Panc1 (cell line): ENCODE measurements at regions not wholly inside any gene's neighbourhood (a gene's known extent, or its start where the extent isn't known, plus 50 kb on each side); places are given as distances from the start of the nearest gene placed in this dataset.

Experiments
- ATAC-seq: fragments of 200-7000 bp; cut with Tn5 transposase; 2 replicates; pipeline ENCODE4 v1.9.1; 2020; ENCODE audit warnings: mild to moderate bottlenecking, moderate library complexity
- BruUV-seq: library from RNA; stranded (reverse); fragments of 400-500 nt; replicated peaks from 2 replicates; lab custom pipeline; 2021; lab: Mats Ljungman, UMichigan
- CTCF ChIA-PET: fragments of 300-600 bp; sonication (Branson Sonifier 250); formaldehyde crosslinking; loops from one replicate; lab custom pipeline; 2022; ENCODE audit warnings: antibody characterized with exemption; lab: Charles Lee
- POLR2A ChIA-PET: fragments of 300-600 bp; sonication (Branson Sonifier 250); formaldehyde crosslinking; loops from one replicate; lab custom pipeline; 2022; ENCODE audit warnings: antibody characterized with exemption; lab: Charles Lee
- DNase-seq: peaks from one replicate; pipeline ENCODE4 v3.0.0-alpha.2; 2010; ENCODE audit warnings: low read depth, low spot score
- H3K27ac ChIP-seq: 2 replicates; pipeline ENCODE4 v1.5.1; 2011; ENCODE audit warnings: mild to moderate bottlenecking, low read length, inconsistent platforms
- H3K27me3 ChIP-seq: fragments of 200-500 bp; sonication (Bioruptor generic); 2 replicates; pipeline ENCODE4 v1.6.0; 2014; ENCODE audit warnings: low read length, inconsistent platforms; ENCODE audit not compliant: control insufficient read depth, insufficient read depth
- H3K36me3 ChIP-seq: fragments of 200-500 bp; sonication (Bioruptor generic); 2 replicates; pipeline ENCODE4 v1.5.1; 2014; ENCODE audit warnings: inconsistent platforms, mild to moderate bottlenecking, low read length, moderate library complexity; ENCODE audit not compliant: control insufficient read depth, insufficient read depth
- H3K4me1 ChIP-seq: 2 replicates; pipeline ENCODE4 v1.5.1; 2011; ENCODE audit warnings: inconsistent platforms, mild to moderate bottlenecking, low read length, moderate library complexity; ENCODE audit not compliant: control insufficient read depth, insufficient read depth
- H3K4me3 ChIP-seq, 2 experiments: 2 replicates each; pipeline ENCODE4 v1.5.1; 2011 to 2012; ENCODE audit warnings: low read depth in 2 of 2, low read length in 2 of 2, mild to moderate bottlenecking in 2 of 2, inconsistent platforms in 1 of 2, moderate library complexity in 1 of 2
- H3K9me3 ChIP-seq: fragments of 200-500 bp; sonication (Bioruptor generic); 2 replicates; pipeline ENCODE4 v1.5.1; 2014; ENCODE audit warnings: low read depth, mild to moderate bottlenecking, inconsistent platforms, low read length, moderate library complexity; ENCODE audit not compliant: control insufficient read depth, insufficient read depth
- CTCF ChIP-seq: fragments of 450-650 bp; IDR thresholded peaks from 2 replicates; pipeline ENCODE4 v1.5.1; 2017; ENCODE audit warnings: mild to moderate bottlenecking
- POLR2AphosphoS5 ChIP-seq: IDR thresholded peaks from 2 replicates; pipeline ENCODE4 v1.6.1; 2012; ENCODE audit warnings: mild to moderate bottlenecking, low read depth, low read length, moderate library complexity
- REST ChIP-seq, 2 experiments: IDR thresholded peaks; 2 replicates each; pipeline ENCODE4 v1.6.1; 2011 to 2012; ENCODE audit warnings: low read depth in 2 of 2, control low read depth in 1 of 2, low read length in 1 of 2, mild to moderate bottlenecking in 1 of 2, moderate library complexity in 1 of 2; ENCODE audit not compliant: insufficient read depth in 1 of 2
- SIN3A ChIP-seq: IDR thresholded peaks from 2 replicates; pipeline ENCODE4 v1.6.1; 2012; ENCODE audit warnings: low read depth, mild to moderate bottlenecking, low read length, moderate library complexity, borderline replicate concordance; ENCODE audit not compliant: insufficient read depth
- TCF7L2 ChIP-seq: IDR thresholded peaks from 2 replicates; pipeline ENCODE4 v1.6.1; 2011; ENCODE audit warnings: mild to moderate bottlenecking, low read depth, low read length, inconsistent platforms
- in situ Hi-C: cut with HindIII; loops from 2 replicates; pipeline ENCODE4 v1.10.0; 2016; ENCODE audit warnings: low sequenced_read_pairs, low pct_unique_long_range_greater_than_20kb
- intact Hi-C: fragments of 100-400 bp; cut with micrococcal nuclease; formaldehyde crosslinking; loops from one replicate; pipeline ENCODE4 v1.10.0; 2022; ENCODE audit not compliant: unreplicated experiment

GRCh38 chr4:171353535-171353934 lies 459.7 kb upstream of the GALNTL6 start:
- CTCF ChIA-PET: no interaction called here
- BruUV-seq: no TSS peak

GRCh38 chr4:171348090-171348489 lies 465.1 kb upstream of the GALNTL6 start:
- no TSS peak for BruUV-seq
- Histone ChIP-seq H3K27ac (no peak overlapping the region), H3K4me1 (no peaks in the 10 kb centered on the region), H3K9me3 (no peaks in the 10 kb centered on the region), H3K4me3 (no peak overlapping the region), H3K36me3 (no peaks in the 10 kb centered on the region), H3K27me3 (no peaks in the 10 kb centered on the region)
- DNase-seq (no peak), ATAC-seq (no peak)
- ChIA-PET CTCF (no interaction called here), POLR2A (no interaction called here)
- in situ Hi-C loops: no loop called here
- intact Hi-C loops: no loop called here
- no peak for TF ChIP-seq POLR2AphosphoS5
- no peak for TF ChIP-seq CTCF
- TF ChIP-seq REST (IDR thresholded peaks at IDR 0.05; ENCODE audit: insufficient read depth in 1 of 2, low read depth in 2 of 2, low read length in 1 of 2): no peak
- no peak for TF ChIP-seq SIN3A
- TF ChIP-seq TCF7L2: no peak

More at GRCh38 chr4:171353535-171353934, 459.7 kb upstream of the GALNTL6 start:
- no peaks in the 10 kb centered on the region for H3K4me1 ChIP-seq
- no peak for ATAC-seq
- POLR2A ChIA-PET: no interaction called here
- TF ChIP-seq CTCF: no peak
- no peak for TF ChIP-seq REST (IDR thresholded peaks at IDR 0.05; ENCODE audit: insufficient read depth in 1 of 2, low read depth in 2 of 2, low read length in 1 of 2)
- no peak for TF ChIP-seq TCF7L2
- TF ChIP-seq POLR2AphosphoS5: no peak
- no peak for TF ChIP-seq SIN3A
- no peaks in the 10 kb centered on the region for H3K9me3 ChIP-seq
- no peak overlapping the region for H3K27ac ChIP-seq
- no peaks in the 10 kb centered on the region for H3K27me3 ChIP-seq
- in situ Hi-C loops (no loop called here), intact Hi-C loops (no loop called here)
- H3K36me3 ChIP-seq: no peaks in the 10 kb centered on the region
- no peak for DNase-seq
- H3K4me3 ChIP-seq: no peak overlapping the region
